ENCODE measurements at regions not wholly inside any gene's neighbourhood (a gene's known extent, or its start where the extent isn't known, plus 50 kb on each side); places are given as distances from the start of the nearest gene placed in this dataset.

DNA sequence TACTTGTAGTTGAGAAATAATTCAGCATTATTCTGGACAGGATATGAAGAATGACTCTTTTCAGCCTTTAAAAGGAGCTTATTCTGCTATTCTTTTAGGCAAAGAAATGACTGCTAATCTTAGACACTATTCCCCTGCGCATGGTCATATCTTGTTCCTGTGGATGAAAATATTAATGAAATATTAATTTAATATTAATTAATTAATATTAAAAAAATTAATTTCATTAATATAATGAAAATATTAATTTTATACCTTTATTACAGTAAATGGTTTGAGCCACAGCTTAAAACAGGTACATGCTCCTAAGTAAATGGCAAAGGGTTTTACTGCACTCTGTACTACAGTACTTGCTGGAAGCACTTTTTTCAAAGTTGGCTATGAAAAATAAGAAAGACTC lies 890.1 kb upstream of the PIK3C3 start:
- 1 to 93% (median 50%) methylated on average over 1 of the region's 1 CpG for WGBS, 4 donors
- H3K4me1 ChIP-seq: no peaks in the 10 kb centered on the region
- H3K9me3 ChIP-seq: no peaks in the 10 kb centered on the region
- H3K36me3 ChIP-seq: no peaks in the 10 kb centered on the region
- DNase-seq: no peak
- H3K4me3 ChIP-seq: no peak overlapping the region
- H3K27me3 ChIP-seq: no peaks in the 10 kb centered on the region
- ATAC-seq: no peak
- intact Hi-C loops (cut with DNase I): no loop called here
- TF ChIP-seq POLR2A (IDR thresholded peaks at IDR 0.05): no peak
- TF ChIP-seq, protein P1, sequence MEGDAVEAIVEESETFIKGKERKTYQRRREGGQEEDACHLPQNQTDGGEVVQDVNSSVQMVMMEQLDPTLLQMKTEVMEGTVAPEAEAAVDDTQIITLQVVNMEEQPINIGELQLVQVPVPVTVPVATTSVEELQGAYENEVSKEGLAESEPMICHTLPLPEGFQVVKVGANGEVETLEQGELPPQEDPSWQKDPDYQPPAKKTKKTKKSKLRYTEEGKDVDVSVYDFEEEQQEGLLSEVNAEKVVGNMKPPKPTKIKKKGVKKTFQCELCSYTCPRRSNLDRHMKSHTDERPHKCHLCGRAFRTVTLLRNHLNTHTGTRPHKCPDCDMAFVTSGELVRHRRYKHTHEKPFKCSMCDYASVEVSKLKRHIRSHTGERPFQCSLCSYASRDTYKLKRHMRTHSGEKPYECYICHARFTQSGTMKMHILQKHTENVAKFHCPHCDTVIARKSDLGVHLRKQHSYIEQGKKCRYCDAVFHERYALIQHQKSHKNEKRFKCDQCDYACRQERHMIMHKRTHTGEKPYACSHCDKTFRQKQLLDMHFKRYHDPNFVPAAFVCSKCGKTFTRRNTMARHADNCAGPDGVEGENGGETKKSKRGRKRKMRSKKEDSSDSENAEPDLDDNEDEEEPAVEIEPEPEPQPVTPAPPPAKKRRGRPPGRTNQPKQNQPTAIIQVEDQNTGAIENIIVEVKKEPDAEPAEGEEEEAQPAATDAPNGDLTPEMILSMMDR (IDR thresholded peaks at IDR 0.05): no peak
- H3K27ac ChIP-seq: no peak overlapping the region

DNA sequence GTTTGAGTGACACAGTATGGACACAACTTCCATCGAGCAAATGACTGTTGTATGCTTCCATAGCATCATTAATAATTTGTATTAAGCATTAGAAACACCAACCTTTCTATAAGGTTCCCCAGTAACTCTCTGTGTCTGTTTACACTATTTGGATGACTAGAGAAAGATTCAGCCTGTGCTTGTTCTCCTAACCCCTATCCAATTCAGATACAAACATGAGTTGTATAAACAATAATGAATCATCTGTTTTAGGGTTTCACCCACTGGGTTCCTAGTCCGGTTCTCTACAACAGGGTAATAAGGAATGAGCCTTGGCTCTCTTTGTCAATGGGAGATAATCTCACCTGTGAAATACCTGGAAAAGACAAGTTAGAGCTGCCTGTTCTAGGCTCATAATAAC lies 894.1 kb upstream of the PIK3C3 start:
- intact Hi-C loops (cut with DNase I): no loop called here

DNA sequence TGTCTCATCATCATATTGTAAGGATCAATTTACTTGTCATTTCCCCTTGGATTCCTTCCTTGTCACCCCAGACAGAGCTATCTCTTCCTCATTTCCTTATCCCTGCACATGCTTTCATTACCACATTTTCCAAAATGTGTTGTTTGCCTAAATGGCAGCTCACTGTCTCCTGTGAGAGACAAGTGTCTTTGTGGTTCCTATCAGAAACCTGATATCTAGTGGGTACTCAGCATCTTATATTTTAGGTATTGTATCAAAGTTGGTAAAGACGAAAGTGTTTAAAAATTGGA lies 896.0 kb upstream of the PIK3C3 start:
- H3K9me3 ChIP-seq: no peaks in the 10 kb centered on the region
- H3K4me3 ChIP-seq: no peak overlapping the region
- no peak overlapping the region for H3K27ac ChIP-seq
- H3K4me1 ChIP-seq: no peaks in the 10 kb centered on the region
- no peaks in the 10 kb centered on the region for H3K36me3 ChIP-seq
- DNase-seq (no peak), ATAC-seq (no peak)
- intact Hi-C loops (cut with DNase I): no loop called here
- no peaks in the 10 kb centered on the region for H3K27me3 ChIP-seq
- TF ChIP-seq POLR2A (IDR thresholded peaks at IDR 0.05): no peak
- TF ChIP-seq, protein P1 (IDR thresholded peaks at IDR 0.05): no peak
- 75 to 80% (median 77%) methylated on average over 1 of the region's 1 CpG for WGBS, 4 donors

More for the DNA sequence above, 894.1 kb upstream of the PIK3C3 start:
- no peaks in the 10 kb centered on the region for H3K4me1 ChIP-seq
- H3K27me3 ChIP-seq: no peaks in the 10 kb centered on the region
- 87 to 94% (median 90%) methylated on average over 2 of the region's 2 CpGs for WGBS, 4 donors
- no peaks in the 10 kb centered on the region for H3K36me3 ChIP-seq
- DNase-seq (no peak), ATAC-seq (no peak)
- H3K4me3 ChIP-seq: no peak overlapping the region
- H3K9me3 ChIP-seq: no peaks in the 10 kb centered on the region
- TF ChIP-seq, protein P1 (IDR thresholded peaks at IDR 0.05): no peak
- TF ChIP-seq POLR2A (IDR thresholded peaks at IDR 0.05): no peak
- H3K27ac ChIP-seq: no peak overlapping the region

DNA sequence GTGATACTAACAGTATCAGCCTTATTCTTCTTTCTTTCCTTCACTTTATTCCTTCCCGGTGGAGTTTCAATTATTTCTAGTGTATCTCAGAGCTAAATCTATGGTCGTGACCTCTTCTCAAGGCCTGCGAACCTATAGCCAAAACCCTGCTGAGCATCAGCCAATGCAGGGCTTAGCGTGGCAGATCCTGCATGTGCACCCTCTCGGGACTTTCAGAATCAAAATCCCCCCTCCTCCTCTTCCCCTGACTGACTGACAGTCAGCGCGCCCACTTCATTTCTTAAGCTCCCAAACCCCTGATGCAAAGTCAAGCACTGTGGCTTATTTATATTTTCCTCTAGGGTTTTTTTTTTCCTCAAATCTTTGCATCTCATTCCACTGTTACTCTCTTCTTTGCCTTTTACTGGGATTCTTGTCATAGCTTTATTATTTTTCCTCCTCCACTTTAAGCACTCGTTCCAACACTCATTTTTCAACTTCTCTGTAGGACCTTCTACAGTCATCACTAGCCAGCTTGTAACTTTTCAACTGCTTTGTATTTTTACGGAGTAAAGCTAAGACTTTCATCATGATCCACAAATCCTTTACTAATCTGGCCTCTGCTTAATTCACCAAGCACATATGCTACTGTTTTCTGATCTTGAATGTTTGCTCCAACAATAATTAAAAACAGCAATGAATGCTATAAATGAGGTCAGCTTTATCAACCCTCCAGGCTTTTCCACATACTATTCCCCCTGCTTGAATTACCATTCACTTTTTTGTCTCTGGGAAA lies 896.5 kb upstream of the PIK3C3 start:
- TF ChIP-seq, protein P1 (IDR thresholded peaks at IDR 0.05): no peak
- TF ChIP-seq POLR2A (IDR thresholded peaks at IDR 0.05): no peak
- ATAC-seq: no peak
- no peaks in the 10 kb centered on the region for H3K4me1 ChIP-seq
- no peak for DNase-seq
- H3K27ac ChIP-seq: no peak overlapping the region
- H3K9me3 ChIP-seq: no peaks in the 10 kb centered on the region
- intact Hi-C loops (cut with DNase I): no loop called here
- no peaks in the 10 kb centered on the region for H3K27me3 ChIP-seq
- no peak overlapping the region for H3K4me3 ChIP-seq
- 82 to 84% (median 83%) methylated on average over 9 of the region's 9 CpGs for WGBS, 4 donors
- no peaks in the 10 kb centered on the region for H3K36me3 ChIP-seq
